ENCODE measurements at regions not wholly inside any gene's neighbourhood (a gene's known extent, or its start where the extent isn't known, plus 50 kb on each side); places are given as distances from the start of the nearest gene placed in this dataset.

DNA sequence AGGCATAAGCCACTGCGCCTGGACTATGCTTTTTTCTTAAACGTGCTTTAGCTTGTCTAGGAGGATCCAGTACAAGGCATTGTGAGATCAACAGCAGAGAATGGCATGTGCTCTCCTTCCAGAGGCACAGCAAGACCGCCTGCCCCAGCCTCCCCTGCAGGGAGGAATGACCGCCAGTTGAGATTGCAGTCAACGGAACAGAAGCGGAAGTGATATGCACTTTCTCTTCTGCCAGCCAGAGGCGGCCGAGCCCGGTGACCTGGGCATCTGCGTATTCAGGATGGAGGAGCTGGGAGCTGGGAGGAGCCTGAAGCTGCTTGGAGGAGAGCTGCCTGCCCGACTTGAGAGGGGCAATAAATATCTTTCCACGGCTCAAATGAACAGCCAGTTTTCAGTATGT lies 243.0 kb downstream of the CTTN start:
- no peaks in the 10 kb centered on the region for H3K36me3 ChIP-seq (ENCODE audit: control insufficient read depth, insufficient read depth, low read length)
- H3K27ac ChIP-seq (ENCODE audit: low read depth, low read length), result no peak overlapping the region
- H3K9me3 ChIP-seq (ENCODE audit: control insufficient read depth, insufficient read depth, low read depth, low read length), result no peaks in the 10 kb centered on the region
- no peak overlapping the region for H3K9ac ChIP-seq (ENCODE audit: low read length)
- H3K27me3 ChIP-seq (ENCODE audit: control insufficient read depth, insufficient read depth, low read length), result no peaks in the 10 kb centered on the region
- H3K4me3 ChIP-seq (ENCODE audit: low read depth, low read length), result no peak overlapping the region
- H3K4me1 ChIP-seq (ENCODE audit: control insufficient read depth, insufficient read depth, low read length), result peaks cover 43% of the 10 kb centered on the region

GRCh38 chr11:70642266-70642665 lies 243.9 kb downstream of the CTTN start:
- no peak overlapping the region for H3K4me3 ChIP-seq (ENCODE audit: low read depth, low read length)
- no peaks in the 10 kb centered on the region for H3K27me3 ChIP-seq (ENCODE audit: control insufficient read depth, insufficient read depth, low read length)
- no peak overlapping the region for H3K9ac ChIP-seq (ENCODE audit: low read length)
- H3K27ac ChIP-seq (ENCODE audit: low read depth, low read length), result no peak overlapping the region
- peaks cover 46% of the 10 kb centered on the region for H3K4me1 ChIP-seq (ENCODE audit: control insufficient read depth, insufficient read depth, low read length)
- no peaks in the 10 kb centered on the region for H3K36me3 ChIP-seq (ENCODE audit: control insufficient read depth, insufficient read depth, low read length)
- H3K9me3 ChIP-seq (ENCODE audit: control insufficient read depth, insufficient read depth, low read depth, low read length), result no peaks in the 10 kb centered on the region

GRCh38 chr11:70643642-70644041 lies 245.3 kb downstream of the CTTN start:
- H3K27ac ChIP-seq (ENCODE audit: low read depth, low read length), result 0 out of 2 replicates have a peak overlapping the region, but pooled peaks have one; percentile 43
- no peaks in the 10 kb centered on the region for H3K9me3 ChIP-seq (ENCODE audit: control insufficient read depth, insufficient read depth, low read depth, low read length)
- H3K4me1 ChIP-seq (ENCODE audit: control insufficient read depth, insufficient read depth, low read length), result peaks cover 56% of the 10 kb centered on the region

GRCh38 chr11:70644343-70645060 lies 246.2 kb downstream of the CTTN start:
- no peaks in the 10 kb centered on the region for H3K9me3 ChIP-seq (ENCODE audit: control insufficient read depth, insufficient read depth, low read depth, low read length)
- H3K36me3 ChIP-seq (ENCODE audit: control insufficient read depth, insufficient read depth, low read length), result no peaks in the 10 kb centered on the region
- H3K9ac ChIP-seq (ENCODE audit: low read length), result no peak overlapping the region
- no peaks in the 10 kb centered on the region for H3K27me3 ChIP-seq (ENCODE audit: control insufficient read depth, insufficient read depth, low read length)
- no peak overlapping the region for H3K27ac ChIP-seq (ENCODE audit: low read depth, low read length)
- H3K4me3 ChIP-seq (ENCODE audit: low read depth, low read length), result no peak overlapping the region
- H3K4me1 ChIP-seq (ENCODE audit: control insufficient read depth, insufficient read depth, low read length), result peaks cover 60% of the 10 kb centered on the region

More at GRCh38 chr11:70643642-70644041, 245.3 kb downstream of the CTTN start:
- Histone ChIP-seq H3K4me3 (ENCODE audit: low read depth, low read length) (no peak overlapping the region), H3K27me3 (ENCODE audit: control insufficient read depth, insufficient read depth, low read length) (no peaks in the 10 kb centered on the region), H3K9ac (ENCODE audit: low read length) (no peak overlapping the region), H3K36me3 (ENCODE audit: control insufficient read depth, insufficient read depth, low read length) (no peaks in the 10 kb centered on the region)

DNA sequence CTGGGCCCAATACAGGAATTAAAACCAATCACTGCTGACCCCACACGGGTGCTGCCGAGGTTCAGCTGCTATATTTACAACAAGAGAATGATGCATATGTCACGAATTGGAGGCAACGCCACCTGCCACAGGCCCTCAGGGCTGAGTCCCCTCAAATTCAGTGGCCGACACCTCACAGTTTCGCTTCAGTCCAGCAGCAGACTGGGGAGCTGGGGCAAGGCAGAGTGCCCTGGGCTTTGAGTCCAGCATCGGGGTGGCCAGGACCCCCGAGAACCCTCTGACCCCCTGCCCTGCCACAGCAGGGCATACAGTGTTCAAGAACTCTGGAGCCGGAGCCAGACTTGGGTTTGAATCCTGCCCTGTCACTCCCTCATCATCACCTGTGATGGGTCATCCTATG lies 247.2 kb downstream of the CTTN start:
- Histone ChIP-seq H3K9me3 (ENCODE audit: control insufficient read depth, insufficient read depth, low read depth, low read length) (no peaks in the 10 kb centered on the region), H3K27me3 (ENCODE audit: control insufficient read depth, insufficient read depth, low read length) (no peaks in the 10 kb centered on the region), H3K9ac (ENCODE audit: low read length) (no peak overlapping the region), H3K4me3 (ENCODE audit: low read depth, low read length) (no peak overlapping the region), H3K27ac (ENCODE audit: low read depth, low read length) (no peak overlapping the region), H3K36me3 (ENCODE audit: control insufficient read depth, insufficient read depth, low read length) (no peaks in the 10 kb centered on the region), H3K4me1 (ENCODE audit: control insufficient read depth, insufficient read depth, low read length) (peaks cover 60% of the 10 kb centered on the region)

DNA sequence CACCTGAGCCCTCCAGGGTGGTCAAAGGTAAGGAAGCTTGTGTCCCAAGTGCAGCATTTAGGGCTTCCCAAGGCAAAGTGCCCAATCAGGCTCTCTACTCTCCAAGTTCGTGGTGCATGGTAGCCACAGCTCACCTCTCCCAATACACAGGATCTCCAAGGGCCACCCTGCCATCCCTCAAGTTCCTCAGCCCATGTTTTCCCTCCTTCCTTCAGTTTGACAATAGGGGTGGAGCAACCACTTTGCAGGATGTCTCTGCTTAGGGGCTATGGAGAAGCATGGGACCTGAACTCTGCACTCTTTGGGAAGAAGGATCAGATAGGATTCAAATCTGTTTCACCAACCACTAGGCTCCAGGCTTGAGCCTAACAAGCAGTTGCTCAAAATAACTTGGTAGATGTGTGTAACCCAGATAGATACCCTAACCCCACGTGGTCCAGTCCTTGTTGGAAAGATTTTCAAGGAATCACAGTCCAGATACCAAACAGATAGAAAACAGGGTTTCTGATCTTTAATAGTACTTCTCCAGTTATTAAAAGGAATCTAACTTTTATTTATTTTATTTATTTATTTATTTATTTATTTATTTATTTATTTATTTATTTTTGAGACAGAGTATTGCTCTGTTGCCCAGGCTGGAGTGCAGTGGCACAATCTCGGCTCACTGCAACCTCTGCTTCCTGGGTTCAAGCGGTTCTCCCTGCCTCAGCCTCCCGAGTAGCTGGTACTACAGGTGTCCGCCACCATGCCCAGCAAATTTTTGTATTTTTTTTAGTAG lies 248.1 kb downstream of the CTTN start:
- peaks cover 57% of the 10 kb centered on the region for H3K4me1 ChIP-seq (ENCODE audit: control insufficient read depth, insufficient read depth, low read length)
- H3K9ac ChIP-seq (ENCODE audit: low read length), result no peak overlapping the region
- H3K4me3 ChIP-seq (ENCODE audit: low read depth, low read length), result no peak overlapping the region

GRCh38 chr11:70647188-70648166 lies 249.1 kb downstream of the CTTN start:
- no peaks in the 10 kb centered on the region for H3K36me3 ChIP-seq (ENCODE audit: control insufficient read depth, insufficient read depth, low read length)
- no peaks in the 10 kb centered on the region for H3K9me3 ChIP-seq (ENCODE audit: control insufficient read depth, insufficient read depth, low read depth, low read length)
- H3K27ac ChIP-seq (ENCODE audit: low read depth, low read length), result 0 out of 2 replicates have a peak overlapping the region, but pooled peaks have one; percentile 1
- H3K4me3 ChIP-seq (ENCODE audit: low read depth, low read length), result no peak overlapping the region; the same call in 1 of the 2 replicates
- peaks cover 46% of the 10 kb centered on the region for H3K4me1 ChIP-seq (ENCODE audit: control insufficient read depth, insufficient read depth, low read length)
- peak overlapping the region; percentile 8 for H3K9ac ChIP-seq (ENCODE audit: low read length)
- no peaks in the 10 kb centered on the region for H3K27me3 ChIP-seq (ENCODE audit: control insufficient read depth, insufficient read depth, low read length)

More for the DNA sequence above, 248.1 kb downstream of the CTTN start:
- no peaks in the 10 kb centered on the region for H3K36me3 ChIP-seq (ENCODE audit: control insufficient read depth, insufficient read depth, low read length)
- H3K27ac ChIP-seq (ENCODE audit: low read depth, low read length), result no peak overlapping the region
- no peaks in the 10 kb centered on the region for H3K27me3 ChIP-seq (ENCODE audit: control insufficient read depth, insufficient read depth, low read length)
- H3K9me3 ChIP-seq (ENCODE audit: control insufficient read depth, insufficient read depth, low read depth, low read length), result no peaks in the 10 kb centered on the region

DNA sequence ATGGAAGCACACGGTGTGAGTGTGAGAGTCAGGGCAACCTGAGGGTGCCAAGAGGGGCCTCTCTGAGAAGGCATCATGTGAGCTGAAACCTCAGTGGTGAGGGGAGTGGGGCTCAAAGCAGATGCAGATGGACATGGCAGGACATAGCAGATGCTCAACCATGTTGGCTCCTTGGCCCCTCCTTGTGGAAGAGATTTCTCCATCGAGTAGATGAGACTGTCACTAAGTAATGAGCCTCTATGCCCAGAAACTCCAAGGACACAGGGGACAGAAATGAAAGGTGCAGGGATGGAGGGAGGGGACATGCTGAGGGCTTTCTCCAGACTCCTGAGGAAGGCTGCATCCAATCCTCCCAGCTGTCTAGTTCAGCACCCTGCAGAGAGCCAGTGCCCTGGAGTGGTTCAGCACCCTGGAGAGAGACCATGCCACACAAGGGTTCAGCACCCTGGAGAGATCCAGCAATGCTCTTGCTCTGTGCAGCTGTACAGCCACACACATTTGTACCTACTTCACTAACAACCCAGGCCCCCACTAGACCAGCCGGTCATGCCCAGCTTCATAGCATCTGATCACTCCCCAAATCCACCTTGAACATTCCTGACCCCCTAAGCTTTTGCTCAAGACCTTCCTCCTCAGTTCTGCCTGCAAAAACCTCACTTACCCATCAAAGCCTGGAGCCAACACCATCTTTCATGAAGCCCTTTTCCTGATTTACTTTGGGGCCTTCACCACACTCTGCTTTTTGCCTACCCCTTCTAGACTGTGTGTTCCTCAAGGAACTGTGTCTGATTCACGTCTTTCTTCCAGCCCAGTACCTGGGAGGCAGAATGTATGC lies 252.0 kb downstream of the CTTN start:
- H3K27ac ChIP-seq (ENCODE audit: low read depth, low read length), result no peak overlapping the region
- no peak overlapping the region for H3K9ac ChIP-seq (ENCODE audit: low read length)
- H3K27me3 ChIP-seq (ENCODE audit: control insufficient read depth, insufficient read depth, low read length), result no peaks in the 10 kb centered on the region
- no peaks in the 10 kb centered on the region for H3K9me3 ChIP-seq (ENCODE audit: control insufficient read depth, insufficient read depth, low read depth, low read length)
- no peaks in the 10 kb centered on the region for H3K36me3 ChIP-seq (ENCODE audit: control insufficient read depth, insufficient read depth, low read length)
- H3K4me1 ChIP-seq (ENCODE audit: control insufficient read depth, insufficient read depth, low read length), result peaks cover 27% of the 10 kb centered on the region
- H3K4me3 ChIP-seq (ENCODE audit: low read depth, low read length), result no peak overlapping the region

DNA sequence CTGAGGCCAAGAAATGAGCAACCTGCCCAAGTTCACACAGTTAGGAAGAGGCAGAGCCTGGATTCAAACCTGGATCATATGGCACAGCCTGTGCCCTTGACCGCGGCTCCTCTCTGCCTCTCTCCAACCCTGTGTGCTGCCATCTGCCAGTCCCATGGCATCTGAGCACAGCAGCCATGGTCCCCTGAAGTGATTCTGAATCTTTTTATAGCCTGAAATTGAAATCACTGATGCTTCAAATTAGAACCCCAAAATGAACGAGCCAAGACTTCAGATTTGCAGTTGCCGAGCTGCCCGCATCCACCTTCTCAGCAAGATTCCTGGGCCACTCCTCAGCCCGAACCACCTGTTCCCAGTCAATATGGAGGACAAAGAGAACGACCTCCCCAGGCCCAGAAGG lies 252.7 kb downstream of the CTTN start:
- H3K9ac ChIP-seq (ENCODE audit: low read length), result no peak overlapping the region
- no peaks in the 10 kb centered on the region for H3K27me3 ChIP-seq (ENCODE audit: control insufficient read depth, insufficient read depth, low read length)
- H3K4me3 ChIP-seq (ENCODE audit: low read depth, low read length), result no peak overlapping the region
- H3K9me3 ChIP-seq (ENCODE audit: control insufficient read depth, insufficient read depth, low read depth, low read length), result no peaks in the 10 kb centered on the region
- H3K27ac ChIP-seq (ENCODE audit: low read depth, low read length), result no peak overlapping the region
- peaks cover 27% of the 10 kb centered on the region for H3K4me1 ChIP-seq (ENCODE audit: control insufficient read depth, insufficient read depth, low read length)
- no peaks in the 10 kb centered on the region for H3K36me3 ChIP-seq (ENCODE audit: control insufficient read depth, insufficient read depth, low read length)

DNA sequence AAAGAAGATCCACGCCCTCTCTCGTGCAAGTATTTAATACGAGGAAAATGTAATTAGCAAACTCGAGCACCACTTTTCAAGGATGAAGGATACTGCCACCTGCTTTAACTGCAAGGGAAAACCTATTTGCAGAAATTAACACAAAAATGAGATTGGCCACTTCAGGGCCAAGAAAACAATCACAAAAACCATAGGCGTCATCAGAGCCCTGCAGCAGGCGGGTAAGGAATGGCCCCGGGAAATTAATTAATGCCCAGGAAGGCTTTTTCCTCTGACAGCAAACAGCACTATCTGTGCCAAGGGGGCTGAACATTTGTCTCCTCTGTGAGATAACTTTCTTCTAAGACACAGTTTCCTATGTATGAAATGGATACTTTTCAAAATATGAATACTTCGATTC lies 255.7 kb downstream of the CTTN start:
- Histone ChIP-seq H3K9ac (ENCODE audit: low read length) (no peak overlapping the region), H3K27me3 (ENCODE audit: control insufficient read depth, insufficient read depth, low read length) (no peaks in the 10 kb centered on the region)

More for the DNA sequence above, 255.7 kb downstream of the CTTN start:
- Histone ChIP-seq H3K36me3 (ENCODE audit: control insufficient read depth, insufficient read depth, low read length) (no peaks in the 10 kb centered on the region), H3K4me3 (ENCODE audit: low read depth, low read length) (no peak overlapping the region), H3K27ac (ENCODE audit: low read depth, low read length) (no peak overlapping the region), H3K9me3 (ENCODE audit: control insufficient read depth, insufficient read depth, low read depth, low read length) (no peaks in the 10 kb centered on the region), H3K4me1 (ENCODE audit: control insufficient read depth, insufficient read depth, low read length) (peaks cover 12% of the 10 kb centered on the region)

Measured in HUES6 (cell line).